ENCODE measurements at regions not wholly inside any gene's neighbourhood (a gene's known extent, or its start where the extent isn't known, plus 50 kb on each side); places are given as distances from the start of the nearest gene placed in this dataset.

DNA sequence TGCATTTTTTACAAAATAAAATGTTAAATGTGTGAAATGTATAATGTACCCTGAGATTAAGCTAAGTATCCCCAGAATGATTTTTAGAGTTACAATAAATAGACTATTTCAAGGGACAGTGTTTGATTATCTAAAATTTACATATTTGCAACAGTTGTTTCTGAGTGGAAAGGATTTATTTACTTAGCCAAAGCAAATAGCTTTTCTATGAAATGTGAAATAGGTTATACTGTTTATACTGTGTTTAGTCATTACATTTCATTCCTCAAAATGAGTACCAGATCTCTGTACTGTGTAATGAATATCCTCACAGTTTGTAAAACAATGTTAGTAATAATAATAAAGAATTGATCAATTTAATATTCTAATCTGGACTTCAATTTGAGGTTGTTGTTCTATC is 1019.0 kb downstream of the NR2F1-AS1 start:
- TF ChIP-seq POLR2A (IDR thresholded peaks at IDR 0.05): no peak
- TF ChIP-seq, protein P1, sequence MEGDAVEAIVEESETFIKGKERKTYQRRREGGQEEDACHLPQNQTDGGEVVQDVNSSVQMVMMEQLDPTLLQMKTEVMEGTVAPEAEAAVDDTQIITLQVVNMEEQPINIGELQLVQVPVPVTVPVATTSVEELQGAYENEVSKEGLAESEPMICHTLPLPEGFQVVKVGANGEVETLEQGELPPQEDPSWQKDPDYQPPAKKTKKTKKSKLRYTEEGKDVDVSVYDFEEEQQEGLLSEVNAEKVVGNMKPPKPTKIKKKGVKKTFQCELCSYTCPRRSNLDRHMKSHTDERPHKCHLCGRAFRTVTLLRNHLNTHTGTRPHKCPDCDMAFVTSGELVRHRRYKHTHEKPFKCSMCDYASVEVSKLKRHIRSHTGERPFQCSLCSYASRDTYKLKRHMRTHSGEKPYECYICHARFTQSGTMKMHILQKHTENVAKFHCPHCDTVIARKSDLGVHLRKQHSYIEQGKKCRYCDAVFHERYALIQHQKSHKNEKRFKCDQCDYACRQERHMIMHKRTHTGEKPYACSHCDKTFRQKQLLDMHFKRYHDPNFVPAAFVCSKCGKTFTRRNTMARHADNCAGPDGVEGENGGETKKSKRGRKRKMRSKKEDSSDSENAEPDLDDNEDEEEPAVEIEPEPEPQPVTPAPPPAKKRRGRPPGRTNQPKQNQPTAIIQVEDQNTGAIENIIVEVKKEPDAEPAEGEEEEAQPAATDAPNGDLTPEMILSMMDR (IDR thresholded peaks at IDR 0.05): no peak

All from heart left ventricle (tissue), 13 donors.